ENCODE measurements at regions not wholly inside any gene's neighbourhood (a gene's known extent, or its start where the extent isn't known, plus 50 kb on each side); places are given as distances from the start of the nearest gene placed in this dataset.

GRCh38 chr6:2432292-2432691 lies 186.9 kb upstream of the GMDS start:
- no peak overlapping the region for H3K4me3 Mint-ChIP-seq (ENCODE audit: unreplicated experiment)
- no peak overlapping the region for H3K27ac Mint-ChIP-seq (ENCODE audit: unreplicated experiment)

DNA sequence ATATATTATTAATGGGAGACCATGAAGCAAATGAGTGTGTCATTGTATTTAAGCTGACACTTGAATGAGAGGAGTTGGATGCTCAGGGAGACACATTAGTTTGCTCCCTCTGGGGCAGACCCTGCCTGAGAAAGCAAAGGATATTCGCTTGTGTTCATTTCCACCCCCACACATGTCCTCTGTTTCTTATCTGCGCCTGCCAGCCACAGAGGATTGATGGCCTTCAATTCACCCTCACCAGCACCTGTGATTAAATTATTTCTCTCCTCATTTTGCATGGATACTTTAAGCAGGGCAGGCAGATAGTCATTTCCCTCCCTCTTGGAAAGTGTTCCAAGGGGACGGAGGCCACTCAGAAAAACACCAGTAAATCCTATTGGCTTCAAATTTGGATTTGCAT lies 185.2 kb upstream of the GMDS start:
- H3K4me3 Mint-ChIP-seq (ENCODE audit: unreplicated experiment), result no peak overlapping the region

More at GRCh38 chr6:2432292-2432691, 186.9 kb upstream of the GMDS start:
- H3K36me3 Mint-ChIP-seq (ENCODE audit: unreplicated experiment), result no peaks in the 10 kb centered on the region
- no peak for TF ChIP-seq CTCF (IDR thresholded peaks at IDR 0.05; ENCODE audit: partially characterized antibody, unreplicated experiment)
- DNase-seq, result no peak
- H3K4me1 Mint-ChIP-seq (ENCODE audit: low read depth, unreplicated experiment), result no peaks in the 10 kb centered on the region
- no peaks in the 10 kb centered on the region for H3K27me3 Mint-ChIP-seq (ENCODE audit: unreplicated experiment)
- H3K9me3 Mint-ChIP-seq (ENCODE audit: unreplicated experiment), result peaks cover 3% of the 10 kb centered on the region

DNA sequence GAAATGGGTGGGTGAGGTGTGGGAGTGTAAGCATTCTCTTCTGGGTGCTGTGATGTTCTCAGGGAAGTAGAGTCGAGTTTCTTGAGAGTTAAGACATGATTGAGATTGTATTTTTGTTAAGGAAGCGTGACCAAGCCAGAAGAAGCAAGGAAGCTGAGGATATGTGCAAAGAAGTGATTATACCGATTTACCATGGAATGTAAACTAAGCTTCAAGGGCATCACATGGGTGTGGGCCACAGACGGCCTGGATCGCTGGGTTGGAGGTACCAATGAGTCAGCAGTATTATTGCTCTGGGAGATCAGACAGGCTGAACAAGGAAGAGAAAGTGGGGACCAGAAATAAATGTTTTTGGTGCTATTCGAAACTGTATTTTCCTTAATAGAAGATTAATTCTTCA lies 184.1 kb upstream of the GMDS start:
- H3K27me3 Mint-ChIP-seq (ENCODE audit: unreplicated experiment), result no peaks in the 10 kb centered on the region

More for the DNA sequence above, 185.2 kb upstream of the GMDS start:
- Mint-ChIP-seq H3K9me3 (ENCODE audit: unreplicated experiment) (peaks cover 3% of the 10 kb centered on the region), H3K27me3 (ENCODE audit: unreplicated experiment) (no peaks in the 10 kb centered on the region), H3K27ac (ENCODE audit: unreplicated experiment) (no peak overlapping the region), H3K4me1 (ENCODE audit: low read depth, unreplicated experiment) (no peaks in the 10 kb centered on the region), H3K36me3 (ENCODE audit: unreplicated experiment) (no peaks in the 10 kb centered on the region)
- no peak for DNase-seq
- TF ChIP-seq CTCF (IDR thresholded peaks at IDR 0.05; ENCODE audit: partially characterized antibody, unreplicated experiment), result no peak

DNA sequence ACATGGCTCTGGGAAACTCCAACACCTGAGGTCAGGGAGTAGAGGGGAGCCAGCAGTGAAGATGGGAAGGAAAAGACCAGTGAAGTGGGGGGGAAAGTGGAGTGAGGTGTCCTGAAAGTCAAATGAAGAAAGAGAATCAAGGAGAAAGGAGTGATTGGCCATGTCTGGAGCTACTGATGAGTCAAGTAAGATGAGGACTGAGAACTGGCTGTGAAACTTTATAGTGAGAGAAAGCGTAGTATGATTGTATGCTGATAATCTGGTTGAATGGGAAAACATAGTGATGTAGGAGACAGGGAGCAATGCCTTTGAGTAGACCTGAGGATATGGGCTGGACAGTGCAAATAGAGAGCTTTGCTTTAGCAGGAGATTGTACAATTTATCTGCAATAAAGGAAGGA lies 183.6 kb upstream of the GMDS start:
- no peak for TF ChIP-seq CTCF (IDR thresholded peaks at IDR 0.05; ENCODE audit: partially characterized antibody, unreplicated experiment)
- H3K9me3 Mint-ChIP-seq (ENCODE audit: unreplicated experiment), result no peaks in the 10 kb centered on the region
- H3K27me3 Mint-ChIP-seq (ENCODE audit: unreplicated experiment), result no peaks in the 10 kb centered on the region
- H3K27ac Mint-ChIP-seq (ENCODE audit: unreplicated experiment), result no peak overlapping the region
- H3K36me3 Mint-ChIP-seq (ENCODE audit: unreplicated experiment), result no peaks in the 10 kb centered on the region
- DNase-seq, result no peak
- H3K4me3 Mint-ChIP-seq (ENCODE audit: unreplicated experiment), result no peak overlapping the region
- H3K4me1 Mint-ChIP-seq (ENCODE audit: low read depth, unreplicated experiment), result no peaks in the 10 kb centered on the region

More for the DNA sequence above, 184.1 kb upstream of the GMDS start:
- Mint-ChIP-seq H3K36me3 (ENCODE audit: unreplicated experiment) (no peaks in the 10 kb centered on the region), H3K4me1 (ENCODE audit: low read depth, unreplicated experiment) (no peaks in the 10 kb centered on the region), H3K4me3 (ENCODE audit: unreplicated experiment) (no peak overlapping the region), H3K27ac (ENCODE audit: unreplicated experiment) (no peak overlapping the region), H3K9me3 (ENCODE audit: unreplicated experiment) (no peaks in the 10 kb centered on the region)
- no peak for TF ChIP-seq CTCF (IDR thresholded peaks at IDR 0.05; ENCODE audit: partially characterized antibody, unreplicated experiment)
- no peak for DNase-seq

DNA sequence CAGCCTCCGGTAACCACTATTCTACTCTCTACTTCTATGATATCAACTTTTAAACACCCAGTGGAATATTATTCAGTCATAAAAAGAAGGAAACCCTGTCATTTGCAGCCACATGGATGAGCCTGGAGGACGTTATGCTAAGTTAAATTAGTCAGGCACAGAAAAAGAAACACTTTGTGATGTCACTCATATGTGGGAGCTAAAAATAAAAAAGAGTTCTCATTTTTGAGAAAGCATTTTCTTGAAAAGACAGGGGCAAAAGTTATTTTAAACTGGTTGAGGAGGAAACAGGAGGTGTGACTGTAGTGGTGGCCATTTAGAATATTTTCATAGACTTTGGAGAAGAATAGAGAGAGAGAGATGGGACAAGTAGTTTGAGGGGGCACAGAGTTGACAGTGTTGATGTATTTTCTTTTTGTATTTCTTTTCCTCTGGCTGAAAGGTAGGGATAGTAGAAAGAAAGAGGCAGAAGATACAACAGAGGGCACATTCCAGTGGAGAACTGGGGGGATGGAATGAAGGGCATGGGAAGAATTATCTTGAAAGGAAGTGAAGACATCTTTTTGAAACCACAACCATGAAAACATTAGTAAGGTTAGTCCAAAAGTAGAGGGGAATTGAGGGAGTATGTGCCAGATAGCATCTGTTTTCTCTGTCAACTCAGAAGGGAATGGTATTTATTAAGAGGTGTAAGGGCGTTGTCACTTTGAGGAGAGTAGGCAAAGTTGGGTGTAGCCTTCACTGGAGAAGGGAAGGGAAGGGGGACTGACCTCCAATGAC lies 181.3 kb upstream of the GMDS start:
- Mint-ChIP-seq H3K4me3 (ENCODE audit: unreplicated experiment) (no peak overlapping the region), H3K27me3 (ENCODE audit: unreplicated experiment) (no peaks in the 10 kb centered on the region), H3K36me3 (ENCODE audit: unreplicated experiment) (no peaks in the 10 kb centered on the region), H3K27ac (ENCODE audit: unreplicated experiment) (no peak overlapping the region), H3K4me1 (ENCODE audit: low read depth, unreplicated experiment) (no peaks in the 10 kb centered on the region), H3K9me3 (ENCODE audit: unreplicated experiment) (peaks cover 2% of the 10 kb centered on the region)
- DNase-seq, result no peak
- no peak for TF ChIP-seq CTCF (IDR thresholded peaks at IDR 0.05; ENCODE audit: partially characterized antibody, unreplicated experiment)
